DMS114 treated with DMSO at 0.1 percent for 48 hours (cell line): ENCODE measurements at regions not wholly inside any gene's neighbourhood (a gene's known extent, or its start where the extent isn't known, plus 50 kb on each side); places are given as distances from the start of the nearest gene placed in this dataset.
A peak's percentile ranks its signal among the peaks of the same experiment; 100 is the strongest.
"Not testable (repeated sequence)": the region's sequence is repeated elsewhere in the genome, so short reads cannot be mapped to it uniquely, and the experiment has no call there.

Experiments used
- DNase-seq: peaks from one replicate; lab custom pipeline; 2025; ENCODE audit not compliant: unreplicated experiment; lab: John Stamatoyannopoulos, UW

DNA sequence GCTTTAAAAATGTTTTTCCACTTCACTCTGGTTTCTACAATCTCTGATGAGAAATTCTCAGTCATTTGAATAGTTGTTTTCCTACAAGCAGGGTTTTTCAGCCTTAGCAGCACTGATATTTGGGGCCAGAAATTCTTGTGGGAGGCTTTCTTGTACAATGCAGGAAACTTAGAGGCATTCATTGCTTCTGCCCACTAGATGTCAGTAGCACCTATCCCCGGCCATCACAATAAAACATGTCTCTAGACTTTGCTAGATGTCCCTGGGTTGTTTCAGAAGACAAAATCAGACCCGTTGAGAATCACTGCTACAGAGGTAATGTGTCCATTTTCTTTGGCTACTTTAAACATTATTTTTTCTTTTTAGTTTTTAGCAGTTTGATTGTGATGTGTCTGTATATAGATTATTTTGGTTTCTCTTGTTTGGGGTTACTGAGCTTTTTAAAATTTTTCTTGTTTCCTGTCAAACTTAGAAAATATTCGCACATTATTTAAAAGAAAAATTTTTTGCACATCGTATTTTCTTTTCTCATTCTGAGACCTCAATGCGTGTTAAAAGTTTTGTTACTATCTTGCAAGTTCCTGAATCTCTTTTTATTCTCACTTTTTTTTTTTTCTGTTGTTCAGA lies 60.8 kb upstream of the CCDC179 start:
- DNase-seq, result peak; percentile 38

DNA sequence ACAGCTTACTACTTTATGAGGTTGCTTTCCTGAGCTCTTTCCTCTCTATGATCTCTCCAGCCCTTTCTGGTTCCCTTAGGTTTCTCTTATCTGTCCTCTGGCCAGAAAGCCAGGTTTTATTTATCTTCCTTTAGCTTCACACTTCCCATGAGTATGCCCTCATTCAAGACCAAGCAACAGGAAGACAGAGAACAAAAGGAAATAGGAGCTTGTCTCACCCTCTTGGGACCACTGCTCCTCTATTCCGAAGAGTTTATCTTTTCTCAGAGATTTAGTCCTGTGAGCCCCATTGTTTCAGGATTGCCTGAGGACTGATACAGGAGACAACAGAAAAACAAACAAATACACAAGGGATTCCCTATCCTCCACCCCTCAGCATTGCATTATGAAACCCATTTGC lies 62.4 kb upstream of the CCDC179 start:
- no peak for DNase-seq

DNA sequence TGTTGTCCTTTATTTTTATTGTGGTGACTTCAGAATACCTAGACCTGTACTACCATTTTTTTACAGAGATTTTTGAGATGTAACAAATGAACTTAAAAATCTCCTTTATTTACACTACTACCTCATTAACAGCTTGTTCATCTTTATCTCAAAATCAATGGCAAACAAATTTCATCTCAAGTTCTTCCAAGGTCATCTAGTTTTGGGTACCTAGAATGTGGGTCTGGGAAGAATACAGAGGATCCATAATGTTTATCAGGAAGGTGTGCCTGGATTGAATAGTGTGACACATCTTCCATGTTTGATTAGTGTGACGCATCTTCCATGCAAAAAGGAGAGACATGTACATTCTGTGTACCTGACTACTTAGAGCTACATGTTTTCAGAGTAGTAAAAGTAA lies 63.3 kb upstream of the CCDC179 start:
- DNase-seq, result no peak

DNA sequence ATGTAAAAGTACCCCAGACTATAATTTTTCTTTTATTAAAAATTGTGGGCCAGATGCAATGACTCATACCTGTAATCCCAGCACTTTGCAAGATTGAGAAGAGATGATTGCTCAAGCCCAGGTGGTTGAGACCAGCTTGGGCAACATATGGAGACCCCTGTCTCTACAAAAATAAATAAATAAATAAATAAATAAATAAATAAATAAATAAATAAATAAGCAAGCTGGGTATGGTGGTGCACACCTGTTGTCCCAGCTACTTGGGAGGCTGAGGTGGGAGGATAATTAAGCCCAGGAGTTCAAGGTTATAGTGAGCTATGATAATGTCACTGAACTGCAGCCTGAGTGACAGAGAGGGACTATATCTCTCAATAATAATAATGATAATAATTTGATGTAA lies 66.1 kb upstream of the CCDC179 start:
- DNase-seq, result no peak

DNA sequence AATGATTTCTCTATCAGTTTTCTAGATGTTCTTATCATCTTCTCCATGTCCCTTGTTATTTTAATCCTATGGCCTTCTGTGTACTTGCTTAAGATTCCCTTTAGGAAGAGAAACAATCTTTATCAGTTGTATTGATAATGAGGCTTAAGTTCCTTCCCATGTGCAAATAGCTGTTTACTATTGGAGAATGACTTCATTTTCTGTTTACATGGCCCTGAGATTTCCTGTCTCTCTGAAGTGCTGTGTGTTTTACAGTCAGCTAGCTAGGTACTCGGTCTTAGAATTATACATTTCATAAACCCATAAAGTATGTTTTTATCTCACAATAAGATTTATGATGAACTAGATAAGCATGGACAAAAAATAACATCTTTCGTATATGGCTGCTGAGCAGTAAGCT lies 67.5 kb upstream of the CCDC179 start:
- no peak for DNase-seq

DNA sequence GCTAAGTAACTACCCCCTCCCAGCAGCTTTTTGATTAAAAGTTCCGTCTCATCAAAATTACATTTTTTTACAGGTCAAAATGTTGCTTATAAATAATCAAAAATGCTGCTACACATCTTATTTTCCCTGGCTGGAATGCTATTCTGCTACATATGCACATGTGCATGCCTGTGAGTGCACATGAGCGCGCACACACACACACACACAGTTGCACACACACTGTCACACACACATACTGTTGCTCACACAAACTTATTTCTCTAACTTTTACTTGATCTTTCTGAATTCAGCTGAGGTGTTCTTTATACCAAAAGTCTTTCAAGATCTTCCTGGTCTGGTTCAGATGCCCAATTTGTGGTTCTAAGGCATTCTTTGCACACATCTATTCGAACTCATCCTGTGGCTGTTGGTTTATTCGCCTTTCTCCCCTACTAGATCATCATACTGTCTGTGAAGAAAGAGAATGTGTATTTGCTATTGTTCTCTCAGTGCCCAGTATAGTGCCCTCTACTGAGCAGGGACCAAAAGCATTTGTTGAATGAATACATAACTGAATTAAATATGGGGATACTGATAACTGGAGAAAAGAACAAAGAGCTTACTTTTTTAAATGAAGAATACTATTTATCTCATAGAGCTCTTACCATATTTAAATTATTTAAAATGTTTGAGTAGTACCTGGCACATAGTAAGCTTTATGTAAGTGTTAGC lies 68.1 kb upstream of the CCDC179 start:
- DNase-seq, result no peak

DNA sequence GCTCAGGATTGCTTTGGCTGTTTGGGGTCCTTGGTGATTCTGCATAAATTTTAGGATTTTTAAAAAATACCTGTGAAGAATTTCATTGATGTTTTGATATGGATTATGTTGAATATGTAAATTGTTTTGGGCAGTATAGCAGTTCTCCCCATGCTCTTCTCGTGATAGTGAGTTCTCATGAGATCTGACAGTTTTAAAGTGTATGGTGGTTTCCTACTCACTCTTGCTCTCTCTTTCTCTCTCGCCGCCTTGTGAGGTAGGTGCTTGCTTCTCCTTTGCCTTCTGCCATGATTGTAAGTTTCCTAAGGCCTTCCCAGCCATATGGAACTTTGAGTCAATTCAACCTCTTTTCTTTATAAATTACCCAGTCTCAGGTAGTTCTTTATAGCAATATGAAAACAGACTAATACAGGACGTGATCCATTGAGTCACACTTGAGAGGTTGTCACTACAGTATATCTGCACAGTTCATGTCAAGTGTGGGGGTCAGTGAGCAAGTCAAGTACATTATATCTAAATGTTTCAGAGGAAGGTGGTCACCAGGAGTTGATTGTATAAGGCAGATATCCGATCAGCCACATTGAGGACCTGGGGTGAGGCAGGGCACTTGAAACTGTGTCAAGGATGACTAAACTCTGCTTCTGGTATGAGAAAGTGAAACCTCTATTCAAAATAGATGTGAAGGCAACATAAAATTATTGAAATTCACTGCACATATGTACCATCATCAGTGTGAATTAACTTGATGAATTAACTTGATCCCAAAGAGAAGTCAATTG lies 70.7 kb upstream of the CCDC179 start:
- no peak for DNase-seq

DNA sequence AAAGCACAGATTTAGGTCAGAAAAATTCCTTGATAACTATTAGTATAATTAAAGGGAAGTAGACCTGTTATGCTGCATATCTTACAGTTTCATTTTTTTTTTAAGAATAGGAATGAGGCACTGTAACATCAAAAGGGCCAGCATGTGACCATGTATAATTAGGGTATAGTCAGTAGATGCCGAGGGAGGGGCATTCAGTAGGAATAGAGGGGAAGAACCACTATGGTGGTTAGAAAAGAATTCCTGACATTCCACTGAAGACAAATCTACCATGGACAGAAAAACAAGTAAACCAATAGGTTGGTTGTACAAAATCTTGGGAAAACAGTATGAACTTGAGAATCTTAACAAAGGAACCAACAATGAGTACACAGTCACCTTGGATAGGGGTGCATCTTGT lies 78.4 kb upstream of the CCDC179 start:
- no peak for DNase-seq

DNA sequence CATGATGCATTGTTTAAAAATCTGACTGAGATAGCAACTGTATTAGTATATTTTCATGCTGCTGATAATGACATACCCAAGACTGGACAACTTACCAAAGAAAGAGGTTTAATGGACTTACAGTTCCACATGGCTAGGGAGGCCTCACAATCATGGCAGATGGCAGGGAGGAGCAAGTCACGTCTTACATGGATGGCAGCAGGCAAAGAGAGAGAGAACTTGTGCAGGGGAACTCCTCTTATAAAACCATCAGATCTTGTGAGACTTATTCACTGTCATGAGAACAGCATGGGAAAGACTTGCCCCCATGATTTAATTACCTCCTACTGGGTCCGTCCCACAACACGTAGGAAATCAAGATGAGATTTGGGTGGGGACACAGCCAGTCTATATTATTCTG lies 81.3 kb upstream of the CCDC179 start:
- not testable (repeated sequence) for DNase-seq

DNA sequence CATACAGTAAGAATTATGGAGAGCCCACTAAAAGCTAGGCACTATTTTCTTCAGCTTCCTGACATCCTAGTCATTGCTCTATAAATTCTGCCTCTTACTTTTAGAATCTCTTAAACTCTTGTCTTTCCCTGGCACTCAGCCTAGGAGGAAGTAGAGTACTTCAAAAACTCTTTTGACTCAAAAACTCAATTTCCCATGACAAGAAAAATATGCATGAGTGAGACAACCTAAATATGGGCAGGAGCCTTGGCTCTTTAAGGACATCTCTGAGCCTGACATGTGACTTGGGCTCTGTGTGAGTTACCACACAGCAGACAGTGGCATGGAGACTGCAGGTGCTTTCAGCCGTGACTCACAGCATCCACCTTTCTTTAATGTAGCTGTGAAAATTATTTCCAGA lies 97.5 kb upstream of the CCDC179 start:
- no peak for DNase-seq

DNA sequence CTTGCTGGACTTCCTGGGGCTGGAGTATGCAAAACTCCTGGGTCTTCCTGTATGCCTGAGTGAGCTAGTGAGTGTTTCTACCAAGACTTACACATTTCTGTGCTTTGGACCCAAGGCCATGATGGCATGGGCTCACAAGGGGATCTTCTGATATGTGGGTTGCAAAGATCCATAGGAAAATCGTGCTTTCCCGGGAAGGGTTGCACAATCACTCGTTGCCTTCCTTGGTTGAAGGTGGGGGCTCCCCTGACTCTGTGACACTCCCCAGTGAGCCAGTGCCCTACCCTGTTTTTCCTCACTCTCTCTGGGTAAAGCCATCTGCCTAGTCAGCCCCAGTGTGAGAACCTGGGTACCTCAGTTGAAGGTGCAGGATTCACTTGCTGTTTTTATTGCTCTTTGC lies 114.0 kb upstream of the CCDC179 start:
- no peak for DNase-seq

DNA sequence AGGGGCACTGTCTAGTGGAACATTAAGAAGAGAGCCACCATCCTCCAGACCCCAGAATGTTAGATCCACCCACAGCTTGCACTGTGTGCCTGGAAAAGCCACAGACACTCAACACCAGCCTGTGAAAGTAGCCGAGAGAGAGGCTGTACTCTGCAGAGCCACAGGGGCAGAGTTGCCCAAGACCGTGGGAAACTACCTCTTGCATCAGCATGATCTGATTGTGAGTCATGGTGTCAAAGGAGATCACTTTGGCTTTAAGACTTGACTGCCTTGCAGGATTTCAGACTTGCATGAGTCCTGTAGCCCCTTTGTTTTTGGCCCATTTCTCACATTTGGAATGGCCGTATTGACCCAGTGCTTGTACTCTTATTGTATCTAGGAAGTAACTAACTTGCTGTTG lies 115.9 kb upstream of the CCDC179 start:
- DNase-seq, result no peak

DNA sequence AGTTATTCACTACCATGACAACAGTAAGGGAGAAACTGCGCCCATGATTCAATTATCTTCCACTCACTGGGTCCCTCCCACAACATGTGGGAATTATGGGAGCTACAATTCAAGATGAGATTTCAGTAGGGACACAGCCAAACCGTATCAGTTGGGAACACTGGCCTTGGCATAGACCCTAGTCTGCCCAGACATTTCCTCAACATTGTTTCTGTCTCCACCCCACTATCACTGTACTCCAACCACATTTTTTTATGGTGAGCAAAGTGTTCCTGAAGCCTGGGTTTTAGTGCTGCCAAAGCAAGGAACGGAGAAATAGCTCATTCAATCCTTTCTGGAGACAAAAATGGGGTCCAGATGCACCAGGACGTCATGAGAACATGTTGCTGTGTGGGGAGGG lies 122.6 kb upstream of the CCDC179 start:
- DNase-seq, result no peak

DNA sequence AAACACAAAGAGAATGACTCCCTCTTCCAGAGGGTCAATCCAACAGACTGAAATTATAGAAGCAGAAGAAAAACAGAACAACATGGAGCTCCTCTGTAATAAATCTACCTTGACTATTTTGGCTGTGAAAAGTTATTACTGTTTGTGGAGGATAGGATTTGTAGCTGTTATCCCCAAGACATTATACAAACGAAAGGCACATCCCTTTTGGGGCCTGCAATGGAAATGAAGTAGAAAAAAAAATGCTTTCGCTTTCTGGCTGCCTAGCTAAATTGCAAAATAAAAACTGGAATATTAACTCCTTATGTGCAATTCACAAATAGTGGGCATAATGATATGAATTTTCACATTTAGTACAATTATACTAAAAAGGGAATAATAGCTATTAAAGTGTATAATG lies 123.8 kb upstream of the CCDC179 start:
- DNase-seq, result no peak

DNA sequence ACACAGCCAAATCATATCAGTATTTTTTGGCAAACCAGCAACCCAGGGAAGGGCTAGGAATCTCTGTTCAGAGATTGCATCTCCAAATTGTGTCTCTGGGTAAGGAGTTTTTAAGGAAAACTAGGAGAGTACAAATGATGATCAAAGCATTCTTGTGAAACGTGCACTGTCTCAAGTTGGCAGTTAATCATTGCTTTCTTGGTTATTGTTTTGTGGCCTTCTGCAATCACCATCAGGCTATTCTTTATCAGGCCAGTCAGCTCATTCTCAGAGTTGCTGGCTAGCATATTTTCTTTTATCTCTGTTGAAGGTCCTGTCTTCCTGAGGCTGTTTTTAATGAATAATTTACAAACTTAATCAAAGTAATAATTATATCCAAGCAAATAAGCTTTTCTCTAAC lies 129.1 kb upstream of the CCDC179 start:
- no peak for DNase-seq

DNA sequence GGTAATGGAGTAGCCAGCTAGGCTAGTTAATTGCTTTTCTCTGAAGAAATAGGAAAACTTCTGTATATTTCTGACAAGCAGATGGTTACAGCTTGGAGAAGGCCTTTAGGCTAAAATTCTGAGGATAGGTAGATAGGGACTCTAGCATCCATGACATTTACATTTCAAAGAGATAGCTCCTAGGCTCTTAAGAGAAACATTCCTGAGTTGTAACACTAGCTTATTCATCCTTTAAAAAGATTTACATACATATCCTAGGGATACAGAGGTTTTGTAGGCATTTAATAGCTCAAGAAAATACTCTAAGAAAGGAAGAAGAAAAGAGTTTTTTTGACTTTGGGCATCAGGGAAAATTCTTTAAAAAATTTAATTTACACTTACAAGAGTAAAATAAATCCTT lies 130.9 kb upstream of the CCDC179 start:
- no peak for DNase-seq

DNA sequence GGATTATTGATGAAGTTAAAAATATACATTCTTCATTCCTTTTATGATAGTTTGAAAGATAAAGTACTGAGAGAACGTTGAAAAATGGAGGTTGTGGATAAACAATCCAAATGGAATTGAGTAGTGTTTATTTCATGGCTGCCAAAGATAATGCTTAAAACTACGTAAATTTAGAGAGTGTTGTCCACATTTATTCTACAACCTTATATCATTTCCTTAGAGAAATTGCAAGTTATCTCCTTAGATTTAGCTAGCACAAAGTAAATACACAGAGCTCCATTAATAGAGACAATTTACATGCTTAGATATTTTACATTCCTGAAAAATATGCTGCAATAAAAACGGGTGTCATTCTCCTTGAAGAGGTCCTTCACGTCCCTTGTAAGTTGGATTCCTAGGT lies 146.5 kb upstream of the CCDC179 start:
- no peak for DNase-seq

DNA sequence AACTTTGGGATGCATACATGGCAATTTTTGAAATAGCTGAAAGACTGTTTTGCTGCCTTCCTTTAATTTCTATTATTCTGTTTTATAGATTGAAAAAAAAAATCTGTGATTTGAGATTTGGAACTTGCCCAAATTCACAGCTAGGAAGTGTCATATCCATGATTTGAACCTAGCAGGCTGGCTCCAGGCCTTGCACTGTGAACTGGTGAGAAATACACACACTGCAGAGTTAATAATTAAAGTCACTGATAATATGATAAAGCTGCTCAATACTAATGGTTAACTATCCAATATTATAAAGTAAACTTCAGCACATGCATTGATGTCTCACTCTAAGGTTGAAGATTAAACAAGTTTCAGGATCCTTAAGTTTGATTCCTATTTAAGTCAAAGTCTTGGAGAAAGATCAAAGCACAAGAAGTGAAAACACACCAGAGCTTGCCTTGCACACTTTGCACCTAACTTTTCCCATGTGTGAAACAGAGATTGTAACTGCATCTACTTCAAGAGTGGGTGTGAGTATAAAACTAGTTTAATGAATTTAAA lies 150.6 kb upstream of the CCDC179 start:
- no peak for DNase-seq

DNA sequence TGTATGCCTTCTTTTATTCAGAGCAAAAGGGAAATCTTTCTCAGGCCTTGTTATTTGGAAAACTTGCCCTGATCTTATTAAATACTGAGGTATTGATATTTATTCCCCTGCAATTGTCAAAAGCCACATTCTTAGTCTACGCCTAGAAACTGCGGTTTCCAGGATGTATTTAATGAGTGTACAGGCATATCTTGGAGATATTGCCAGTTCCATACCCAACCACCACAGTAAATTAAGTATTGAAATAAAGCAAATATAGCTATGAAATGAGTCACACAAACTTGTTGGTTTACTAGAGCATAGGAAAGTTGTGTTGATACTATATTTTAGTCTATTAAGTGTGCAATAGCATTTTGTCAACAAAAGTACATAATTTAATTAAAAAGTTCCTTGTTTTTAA lies 152.7 kb upstream of the CCDC179 start:
- DNase-seq, result no peak

DNA sequence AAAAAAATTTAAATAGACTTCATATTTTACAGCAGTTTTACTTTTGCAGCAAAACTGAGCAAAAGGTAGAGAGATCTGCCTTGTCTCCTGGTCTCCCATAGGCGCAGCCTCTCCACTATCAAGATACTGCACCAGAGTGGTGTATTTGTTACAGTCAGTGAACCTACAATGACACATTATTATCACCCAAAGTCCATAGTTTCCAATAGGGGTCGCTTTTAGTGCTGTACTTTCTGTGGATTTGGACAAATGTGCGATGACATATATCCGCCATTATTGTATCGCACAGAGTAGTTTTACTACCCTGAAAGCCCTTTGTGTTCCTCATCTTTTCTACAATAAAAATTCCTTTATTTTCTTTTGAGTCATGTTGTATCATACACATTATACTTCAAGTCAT lies 153.2 kb upstream of the CCDC179 start:
- no peak for DNase-seq

DNA sequence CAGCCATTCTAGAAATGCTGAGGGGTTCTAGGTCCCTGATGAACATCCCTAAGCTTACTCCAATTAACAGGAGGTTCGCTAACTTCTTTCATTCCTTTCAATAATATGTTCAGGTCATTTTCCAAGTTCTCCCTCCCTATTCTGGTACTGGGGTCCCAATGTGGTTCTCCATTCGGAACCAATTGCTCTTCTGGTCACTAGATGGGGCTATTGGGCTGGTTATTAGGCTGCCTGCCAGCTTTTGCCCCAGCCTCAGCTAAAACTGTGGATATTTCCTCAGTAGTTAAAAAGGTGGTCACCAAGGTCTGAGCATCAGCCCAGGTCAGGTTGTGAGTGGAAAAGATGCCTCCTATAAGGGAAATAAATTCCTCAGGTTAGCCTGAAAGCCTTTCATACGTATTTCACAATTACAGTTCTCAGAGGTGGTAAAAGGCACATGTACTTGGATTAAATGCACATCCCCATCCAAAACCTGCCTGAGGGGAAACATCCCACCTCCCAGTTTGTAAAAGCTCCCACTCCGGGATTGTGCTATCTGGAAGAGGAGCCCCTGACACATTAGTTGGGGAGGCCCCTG lies 161.1 kb upstream of the CCDC179 start:
- peak; percentile 0 for DNase-seq

DNA sequence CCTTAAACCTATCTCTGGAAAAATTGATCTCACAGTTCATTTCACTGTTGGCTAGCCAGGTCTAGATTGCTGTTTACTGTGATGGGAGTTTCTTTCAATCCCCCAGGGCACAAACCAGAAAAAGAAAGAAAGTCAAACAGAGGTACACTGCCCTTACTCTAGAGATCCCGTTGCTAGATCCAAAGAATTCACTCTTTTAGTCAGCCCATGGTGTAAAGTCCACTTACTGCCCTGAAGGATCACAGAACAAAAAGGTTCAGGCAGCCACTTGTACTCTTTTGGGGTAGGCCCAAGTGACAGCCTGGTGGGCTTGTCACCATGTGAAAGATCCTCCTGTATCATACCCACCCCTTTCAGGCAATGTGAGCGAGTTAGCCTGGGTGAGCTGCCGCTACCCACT lies 162.6 kb upstream of the CCDC179 start:
- no peak for DNase-seq
